Activated naive CD4-positive, alpha-beta T cell treated with anti-CD3 and anti-CD28 coated beads for 36 hours (primary cell): ENCODE measurements at regions not wholly inside any gene's neighbourhood (a gene's known extent, or its start where the extent isn't known, plus 50 kb on each side); places are given as distances from the start of the nearest gene placed in this dataset.

Experiments
- CTCF ChIA-PET: fragments of 350-600 bp; sonication (Branson Sonifier 250); formaldehyde crosslinking; loops from one replicate; lab custom pipeline; 2021; ENCODE audit warnings: antibody characterized with exemption; lab: Charles Lee
- DNase-seq: peaks from one replicate; pipeline ENCODE4 v3.0.0-alpha.2; 2020
- H3K27ac Mint-ChIP-seq: one replicate; pipeline ENCODE4 v1.8.0; 2021; ENCODE audit warnings: mild to moderate bottlenecking, mixed read lengths
- H3K27me3 Mint-ChIP-seq: one replicate; pipeline ENCODE4 v1.8.0; 2021; ENCODE audit warnings: low read depth, mixed read lengths
- H3K36me3 Mint-ChIP-seq: one replicate; pipeline ENCODE4 v1.8.0; 2021; ENCODE audit warnings: low read depth, mixed read lengths
- H3K4me1 Mint-ChIP-seq: one replicate; pipeline ENCODE4 v1.8.0; 2021; ENCODE audit warnings: low read depth, mixed read lengths
- H3K4me3 Mint-ChIP-seq: one replicate; pipeline ENCODE4 v1.8.0; 2021; ENCODE audit warnings: mild to moderate bottlenecking, moderate library complexity, mixed read lengths
- H3K9me3 Mint-ChIP-seq: one replicate; pipeline ENCODE4 v1.8.0; 2021; ENCODE audit warnings: mixed read lengths
- intact Hi-C: fragments of 100-400 bp; cut with micrococcal nuclease; formaldehyde crosslinking; loops from one replicate; pipeline ENCODE4 v1.15.1; 2023

- Mint-ChIP-seq H3K9me3 (no peaks in the 10 kb centered on the region), H3K27ac (no peak overlapping the region)
- intact Hi-C loops: no loop called here
These were observed 161.8 kb upstream of the DTNA start for GRCh38 chr18:34548120-34548972.

GRCh38 chr18:34548973-34549294, 161.2 kb upstream of the DTNA start:
- Mint-ChIP-seq H3K27ac (no peak overlapping the region), H3K36me3 (no peaks in the 10 kb centered on the region), H3K4me1 (no peaks in the 10 kb centered on the region), H3K27me3 (no peaks in the 10 kb centered on the region), H3K9me3 (no peaks in the 10 kb centered on the region), H3K4me3 (no peak overlapping the region)
- intact Hi-C loops: no loop called here
- CTCF ChIA-PET: interaction anchor here (0.9 kb wide), 1 partner anchor 19 kb away, joined by 3 read pairs; no protein-coding TSS in a partner anchor
- DNase-seq: no peak

More at GRCh38 chr18:34548120-34548972, 161.8 kb upstream of the DTNA start:
- Mint-ChIP-seq H3K4me3 (no peak overlapping the region), H3K4me1 (no peaks in the 10 kb centered on the region), H3K27me3 (no peaks in the 10 kb centered on the region), H3K36me3 (no peaks in the 10 kb centered on the region)
- CTCF ChIA-PET: interaction anchor here (0.9 kb wide), 1 partner anchor 18 kb away, joined by 3 read pairs; no protein-coding TSS in a partner anchor
- DNase-seq: no peak

- H3K9me3 Mint-ChIP-seq: no peaks in the 10 kb centered on the region
- no peak overlapping the region for H3K27ac Mint-ChIP-seq
- H3K4me3 Mint-ChIP-seq: no peak overlapping the region
- no peaks in the 10 kb centered on the region for H3K36me3 Mint-ChIP-seq
- no peaks in the 10 kb centered on the region for H3K4me1 Mint-ChIP-seq
- CTCF ChIA-PET: no interaction called here
- DNase-seq: no peak
- H3K27me3 Mint-ChIP-seq: no peaks in the 10 kb centered on the region
- intact Hi-C loops: no loop called here
These were observed 160.7 kb upstream of the DTNA start for GRCh38 chr18:34549367-34549766.

- Mint-ChIP-seq H3K4me3 (no peak overlapping the region), H3K9me3 (no peaks in the 10 kb centered on the region), H3K27me3 (no peaks in the 10 kb centered on the region), H3K36me3 (no peaks in the 10 kb centered on the region), H3K4me1 (no peaks in the 10 kb centered on the region), H3K27ac (no peak overlapping the region)
- CTCF ChIA-PET: no interaction called here
- intact Hi-C loops: no loop called here
- no peak for DNase-seq
These were observed 159.9 kb upstream of the DTNA start for GRCh38 chr18:34550156-34550555.

GRCh38 chr18:34550902-34551301, 159.2 kb upstream of the DTNA start:
- H3K27me3 Mint-ChIP-seq: no peaks in the 10 kb centered on the region
- no peaks in the 10 kb centered on the region for H3K4me1 Mint-ChIP-seq
- CTCF ChIA-PET: no interaction called here
- H3K27ac Mint-ChIP-seq: no peak overlapping the region
- intact Hi-C loops: no loop called here
- H3K4me3 Mint-ChIP-seq: no peak overlapping the region
- H3K36me3 Mint-ChIP-seq: no peaks in the 10 kb centered on the region
- DNase-seq: no peak
- no peaks in the 10 kb centered on the region for H3K9me3 Mint-ChIP-seq

GRCh38 chr18:34551824-34552223, 158.3 kb upstream of the DTNA start:
- DNase-seq: no peak
- Mint-ChIP-seq H3K4me3 (no peak overlapping the region), H3K9me3 (no peaks in the 10 kb centered on the region), H3K27ac (no peak overlapping the region), H3K4me1 (no peaks in the 10 kb centered on the region), H3K36me3 (no peaks in the 10 kb centered on the region), H3K27me3 (no peaks in the 10 kb centered on the region)
- intact Hi-C loops: no loop called here
- CTCF ChIA-PET: no interaction called here

- Mint-ChIP-seq H3K4me1 (no peaks in the 10 kb centered on the region), H3K27ac (no peak overlapping the region), H3K4me3 (no peak overlapping the region), H3K9me3 (no peaks in the 10 kb centered on the region), H3K27me3 (no peaks in the 10 kb centered on the region), H3K36me3 (no peaks in the 10 kb centered on the region)
- DNase-seq: no peak
- CTCF ChIA-PET: no interaction called here
- intact Hi-C loops: no loop called here
These were observed 147.7 kb upstream of the DTNA start for GRCh38 chr18:34562252-34562870.

GRCh38 chr18:34567857-34568256, 142.2 kb upstream of the DTNA start:
- CTCF ChIA-PET: no interaction called here
- Mint-ChIP-seq H3K9me3 (no peaks in the 10 kb centered on the region), H3K4me3 (no peak overlapping the region), H3K27ac (no peak overlapping the region), H3K4me1 (no peaks in the 10 kb centered on the region), H3K27me3 (no peaks in the 10 kb centered on the region), H3K36me3 (no peaks in the 10 kb centered on the region)
- intact Hi-C loops: no loop called here
- DNase-seq: no peak

GRCh38 chr18:34576622-34577021, 133.5 kb upstream of the DTNA start:
- no peak overlapping the region for H3K4me3 Mint-ChIP-seq
- CTCF ChIA-PET: no interaction called here
- H3K27me3 Mint-ChIP-seq: no peaks in the 10 kb centered on the region
- no peak for DNase-seq
- H3K9me3 Mint-ChIP-seq: peaks cover 7% of the 10 kb centered on the region
- no peak overlapping the region for H3K27ac Mint-ChIP-seq
- intact Hi-C loops: no loop called here
- no peaks in the 10 kb centered on the region for H3K36me3 Mint-ChIP-seq
- H3K4me1 Mint-ChIP-seq: no peaks in the 10 kb centered on the region

- no peak for DNase-seq
- CTCF ChIA-PET: no interaction called here
These were observed 126.2 kb upstream of the DTNA start for GRCh38 chr18:34583895-34584294.

GRCh38 chr18:34590503-34590902, 119.6 kb upstream of the DTNA start:
- CTCF ChIA-PET: no interaction called here
- H3K36me3 Mint-ChIP-seq: no peaks in the 10 kb centered on the region
- H3K4me1 Mint-ChIP-seq: no peaks in the 10 kb centered on the region
- H3K9me3 Mint-ChIP-seq: no peaks in the 10 kb centered on the region
- H3K27ac Mint-ChIP-seq: no peak overlapping the region
- intact Hi-C loops: no loop called here
- no peak for DNase-seq
- H3K4me3 Mint-ChIP-seq: no peak overlapping the region
- no peaks in the 10 kb centered on the region for H3K27me3 Mint-ChIP-seq

More at GRCh38 chr18:34583895-34584294, 126.2 kb upstream of the DTNA start:
- Mint-ChIP-seq H3K27ac (no peak overlapping the region), H3K4me3 (no peak overlapping the region), H3K27me3 (no peaks in the 10 kb centered on the region), H3K4me1 (no peaks in the 10 kb centered on the region), H3K9me3 (peaks cover 6% of the 10 kb centered on the region), H3K36me3 (no peaks in the 10 kb centered on the region)
- intact Hi-C loops: no loop called here

- intact Hi-C loops: no loop called here
- Mint-ChIP-seq H3K4me3 (no peak overlapping the region), H3K9me3 (no peaks in the 10 kb centered on the region), H3K4me1 (no peaks in the 10 kb centered on the region), H3K36me3 (no peaks in the 10 kb centered on the region), H3K27me3 (no peaks in the 10 kb centered on the region), H3K27ac (no peak overlapping the region)
- CTCF ChIA-PET: interaction anchor here (0.6 kb wide), 1 partner anchor 40 kb away, joined by 4 read pairs; no protein-coding TSS in a partner anchor
- no peak for DNase-seq
These were observed 118.1 kb upstream of the DTNA start for GRCh38 chr18:34591920-34592444.

GRCh38 chr18:34592481-34592880, 117.6 kb upstream of the DTNA start:
- H3K36me3 Mint-ChIP-seq: no peaks in the 10 kb centered on the region
- no peak for DNase-seq
- CTCF ChIA-PET: interaction anchor here (0.6 kb wide), 1 partner anchor 40 kb away, joined by 4 read pairs; no protein-coding TSS in a partner anchor
- no peaks in the 10 kb centered on the region for H3K27me3 Mint-ChIP-seq
- intact Hi-C loops: no loop called here
- H3K4me3 Mint-ChIP-seq: no peak overlapping the region
- H3K9me3 Mint-ChIP-seq: no peaks in the 10 kb centered on the region
- no peak overlapping the region for H3K27ac Mint-ChIP-seq
- no peaks in the 10 kb centered on the region for H3K4me1 Mint-ChIP-seq
